ENCODE measurements at regions not wholly inside any gene's neighbourhood (a gene's known extent, or its start where the extent isn't known, plus 50 kb on each side); places are given as distances from the start of the nearest gene placed in this dataset.
"Not testable (repeated sequence)": the region's sequence is repeated elsewhere in the genome, so short reads cannot be mapped to it uniquely, and the experiment has no call there.

GRCh38 chr6:93183531-93183972, 235.8 kb downstream of the EPHA7 start:
- H3K9me3 ChIP-seq (replicated peaks) = no peaks in the 10 kb centered on the region
- DNase-seq = no peak
- no peaks in the 10 kb centered on the region for H3K36me3 ChIP-seq
- H3K4me3 ChIP-seq = no peak overlapping the region
- no peak overlapping the region for H3K27ac ChIP-seq
- no peaks in the 10 kb centered on the region for H3K4me1 ChIP-seq
- H3K27me3 ChIP-seq = no peaks in the 10 kb centered on the region

- no peaks in the 10 kb centered on the region for H3K27me3 ChIP-seq
- H3K4me3 ChIP-seq = no peak overlapping the region
- H3K36me3 ChIP-seq = no peaks in the 10 kb centered on the region
- no peak for DNase-seq
- H3K9me3 ChIP-seq (replicated peaks) = no peaks in the 10 kb centered on the region
- no peaks in the 10 kb centered on the region for H3K4me1 ChIP-seq
- no peak overlapping the region for H3K27ac ChIP-seq
These were observed 236.3 kb downstream of the EPHA7 start for GRCh38 chr6:93182938-93183479.

GRCh38 chr6:93177918-93178317, 241.4 kb downstream of the EPHA7 start:
- Histone ChIP-seq H3K4me1 (peaks cover 6% of the 10 kb centered on the region; the same call in 1 of the 2 replicates), H3K36me3 (no peaks in the 10 kb centered on the region), H3K9me3 (replicated peaks) (no peaks in the 10 kb centered on the region), H3K27me3 (no peaks in the 10 kb centered on the region), H3K4me3 (no peak overlapping the region), H3K27ac (no peak overlapping the region)
- no peak for DNase-seq

- no peak overlapping the region for H3K4me3 ChIP-seq
- H3K4me1 ChIP-seq = peaks cover 6% of the 10 kb centered on the region; the same call in 1 of the 2 replicates
- no peak for DNase-seq
- no peaks in the 10 kb centered on the region for H3K36me3 ChIP-seq
- no peaks in the 10 kb centered on the region for H3K27me3 ChIP-seq
- H3K27ac ChIP-seq = no peak overlapping the region
- H3K9me3 ChIP-seq (replicated peaks) = no peaks in the 10 kb centered on the region
These were observed 241.9 kb downstream of the EPHA7 start for GRCh38 chr6:93177438-93177837.

GRCh38 chr6:93176070-93176469, 243.3 kb downstream of the EPHA7 start:
- H3K4me3 ChIP-seq = no peak overlapping the region
- H3K9me3 ChIP-seq (replicated peaks) = no peaks in the 10 kb centered on the region
- no peak overlapping the region for H3K27ac ChIP-seq
- peaks cover 6% of the 10 kb centered on the region; the same call in 1 of the 2 replicates for H3K4me1 ChIP-seq
- no peaks in the 10 kb centered on the region for H3K36me3 ChIP-seq
- H3K27me3 ChIP-seq = no peaks in the 10 kb centered on the region
- peak in 1 of 2 experiments; percentile 17 for DNase-seq

- not testable (repeated sequence) for DNase-seq
These were observed 245.8 kb downstream of the EPHA7 start for GRCh38 chr6:93173573-93173972.

GRCh38 chr6:93165850-93166430, 253.4 kb downstream of the EPHA7 start:
- Histone ChIP-seq H3K4me1 (peaks cover 38% of the 10 kb centered on the region), H3K27ac (peak overlapping the region; percentile 80), H3K9me3 (replicated peaks) (no peaks in the 10 kb centered on the region), H3K4me3 (no peak overlapping the region), H3K36me3 (no peaks in the 10 kb centered on the region), H3K27me3 (no peaks in the 10 kb centered on the region)
- DNase-seq = peak in 1 of 2 experiments; percentile 20

More at GRCh38 chr6:93173573-93173972, 245.8 kb downstream of the EPHA7 start:
- not testable (repeated sequence) for H3K27me3 ChIP-seq; H3K36me3 ChIP-seq; H3K27ac ChIP-seq; H3K4me1 ChIP-seq; H3K4me3 ChIP-seq; H3K9me3 ChIP-seq (replicated peaks)

GRCh38 chr6:93164781-93165180, 254.6 kb downstream of the EPHA7 start:
- Histone ChIP-seq H3K4me3 (no peak overlapping the region), H3K27ac (peak overlapping the region; percentile 80), H3K4me1 (peaks cover 38% of the 10 kb centered on the region), H3K27me3 (no peaks in the 10 kb centered on the region), H3K9me3 (replicated peaks) (no peaks in the 10 kb centered on the region), H3K36me3 (no peaks in the 10 kb centered on the region)
- peak; percentile 87 to 93 for DNase-seq

- H3K4me1 ChIP-seq = peaks cover 38% of the 10 kb centered on the region
- no peaks in the 10 kb centered on the region for H3K36me3 ChIP-seq
- peak overlapping the region; percentile 80 for H3K27ac ChIP-seq
- H3K27me3 ChIP-seq = no peaks in the 10 kb centered on the region
- DNase-seq = peak; percentile 19 to 34
- no peak overlapping the region for H3K4me3 ChIP-seq
- 0 out of 2 replicates have a peak, but pooled peaks cover under 1% of the 10 kb centered on the region for H3K9me3 ChIP-seq (replicated peaks)
These were observed 256.2 kb downstream of the EPHA7 start for GRCh38 chr6:93163146-93163545.

- H3K4me3 ChIP-seq = no peak overlapping the region
- H3K4me1 ChIP-seq = no peaks in the 10 kb centered on the region
- H3K27ac ChIP-seq = no peak overlapping the region
- H3K9me3 ChIP-seq (replicated peaks) = no peaks in the 10 kb centered on the region
- DNase-seq = no peak
- H3K27me3 ChIP-seq = no peaks in the 10 kb centered on the region
- no peaks in the 10 kb centered on the region for H3K36me3 ChIP-seq
These were observed 279.8 kb downstream of the EPHA7 start for GRCh38 chr6:93139408-93140081.

- no peak overlapping the region for H3K4me3 ChIP-seq
- no peaks in the 10 kb centered on the region for H3K36me3 ChIP-seq
- H3K4me1 ChIP-seq = no peaks in the 10 kb centered on the region
- no peaks in the 10 kb centered on the region for H3K9me3 ChIP-seq (replicated peaks)
- H3K27me3 ChIP-seq = no peaks in the 10 kb centered on the region
- H3K27ac ChIP-seq = no peak overlapping the region
- peak in 1 of 2 experiments; percentile 3 for DNase-seq
These were observed 283.2 kb downstream of the EPHA7 start for GRCh38 chr6:93136111-93136510.

- Histone ChIP-seq H3K27ac (no peak overlapping the region), H3K36me3 (no peaks in the 10 kb centered on the region), H3K4me1 (no peaks in the 10 kb centered on the region), H3K4me3 (no peak overlapping the region), H3K27me3 (no peaks in the 10 kb centered on the region), H3K9me3 (replicated peaks) (no peaks in the 10 kb centered on the region)
- no peak for DNase-seq
These were observed 295.2 kb downstream of the EPHA7 start for GRCh38 chr6:93124006-93124632.

- Histone ChIP-seq H3K36me3 (no peaks in the 10 kb centered on the region), H3K27ac (no peak overlapping the region), H3K4me3 (no peak overlapping the region), H3K9me3 (replicated peaks) (no peaks in the 10 kb centered on the region), H3K4me1 (no peaks in the 10 kb centered on the region), H3K27me3 (no peaks in the 10 kb centered on the region)
- DNase-seq = no peak
These were observed 295.8 kb downstream of the EPHA7 start for GRCh38 chr6:93123585-93123984.

GRCh38 chr6:93120154-93120742, 299.1 kb downstream of the EPHA7 start:
- H3K4me1 ChIP-seq = no peaks in the 10 kb centered on the region
- DNase-seq = no peak
- no peaks in the 10 kb centered on the region for H3K36me3 ChIP-seq
- H3K27ac ChIP-seq = no peak overlapping the region
- no peaks in the 10 kb centered on the region for H3K27me3 ChIP-seq
- no peaks in the 10 kb centered on the region for H3K9me3 ChIP-seq (replicated peaks)
- no peak overlapping the region for H3K4me3 ChIP-seq

GRCh38 chr6:93105907-93106306, 313.5 kb downstream of the EPHA7 start:
- Histone ChIP-seq H3K9me3 (replicated peaks) (0 out of 2 replicates have a peak, but pooled peaks cover 3% of the 10 kb centered on the region), H3K27me3 (no peaks in the 10 kb centered on the region), H3K4me1 (no peaks in the 10 kb centered on the region; the same call in 1 of the 2 replicates), H3K4me3 (no peak overlapping the region), H3K36me3 (no peaks in the 10 kb centered on the region), H3K27ac (no peak overlapping the region)
- no peak for DNase-seq
